RWPE1 (cell line): ENCODE measurements at regions not wholly inside any gene's neighbourhood (a gene's known extent, or its start where the extent isn't known, plus 50 kb on each side); places are given as distances from the start of the nearest gene placed in this dataset.

Experiments
- CTCF ChIA-PET: fragments of 350-600 bp; sonication (Branson Sonifier 250); formaldehyde crosslinking; extraction: SDS; loops from one replicate; lab custom pipeline; 2021; lab: Yijun Ruan, JAX
- POLR2A ChIA-PET: fragments of 400-600 bp; formaldehyde crosslinking; extraction: SDS; loops from one replicate; lab custom pipeline; 2020; ENCODE audit warnings: antibody characterized with exemption; ENCODE audit not compliant: low non-redundant PET; lab: Yijun Ruan, JAX
- DNase-seq: peaks from one replicate; pipeline ENCODE4 v3.0.0; 2012; ENCODE audit warnings: low spot score
- H3K27ac ChIP-seq: fragments of 450-650 bp; 2 replicates; pipeline ENCODE4 v1.5.1; 2017
- TF ChIP-seq, protein P1 (sequence below): fragments of 450-650 bp; conservative IDR thresholded peaks from 2 replicates; pipeline ENCODE4 v1.5.1; 2017; ENCODE audit warnings: low read depth, mild to moderate bottlenecking

DNA sequence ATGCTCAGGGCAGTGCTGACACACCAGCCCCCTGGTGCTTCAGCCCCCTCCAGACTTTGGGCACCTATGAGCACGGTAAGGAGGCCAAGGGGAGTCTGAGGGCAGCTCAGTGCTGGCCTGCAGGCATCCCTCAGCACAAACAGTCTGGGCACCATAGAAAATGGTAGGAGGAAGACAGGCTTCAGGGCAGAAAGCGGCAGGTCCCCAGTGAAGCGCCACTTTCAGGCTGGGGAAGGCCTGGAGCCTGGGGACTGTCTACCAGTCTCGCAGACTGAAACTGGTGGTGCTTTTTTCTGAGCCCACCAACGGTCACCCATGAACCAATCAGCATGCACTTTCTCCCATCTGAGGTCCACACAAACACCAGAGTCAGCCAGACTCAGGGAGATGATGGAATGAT, 1074.7 kb downstream of the PCDH18 start:
- CTCF ChIA-PET = no interaction called here
- no peak overlapping the region for H3K27ac ChIP-seq
- POLR2A ChIA-PET = no interaction called here
- TF ChIP-seq, protein P1, sequence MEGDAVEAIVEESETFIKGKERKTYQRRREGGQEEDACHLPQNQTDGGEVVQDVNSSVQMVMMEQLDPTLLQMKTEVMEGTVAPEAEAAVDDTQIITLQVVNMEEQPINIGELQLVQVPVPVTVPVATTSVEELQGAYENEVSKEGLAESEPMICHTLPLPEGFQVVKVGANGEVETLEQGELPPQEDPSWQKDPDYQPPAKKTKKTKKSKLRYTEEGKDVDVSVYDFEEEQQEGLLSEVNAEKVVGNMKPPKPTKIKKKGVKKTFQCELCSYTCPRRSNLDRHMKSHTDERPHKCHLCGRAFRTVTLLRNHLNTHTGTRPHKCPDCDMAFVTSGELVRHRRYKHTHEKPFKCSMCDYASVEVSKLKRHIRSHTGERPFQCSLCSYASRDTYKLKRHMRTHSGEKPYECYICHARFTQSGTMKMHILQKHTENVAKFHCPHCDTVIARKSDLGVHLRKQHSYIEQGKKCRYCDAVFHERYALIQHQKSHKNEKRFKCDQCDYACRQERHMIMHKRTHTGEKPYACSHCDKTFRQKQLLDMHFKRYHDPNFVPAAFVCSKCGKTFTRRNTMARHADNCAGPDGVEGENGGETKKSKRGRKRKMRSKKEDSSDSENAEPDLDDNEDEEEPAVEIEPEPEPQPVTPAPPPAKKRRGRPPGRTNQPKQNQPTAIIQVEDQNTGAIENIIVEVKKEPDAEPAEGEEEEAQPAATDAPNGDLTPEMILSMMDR = no peak
- no peak for DNase-seq

DNA sequence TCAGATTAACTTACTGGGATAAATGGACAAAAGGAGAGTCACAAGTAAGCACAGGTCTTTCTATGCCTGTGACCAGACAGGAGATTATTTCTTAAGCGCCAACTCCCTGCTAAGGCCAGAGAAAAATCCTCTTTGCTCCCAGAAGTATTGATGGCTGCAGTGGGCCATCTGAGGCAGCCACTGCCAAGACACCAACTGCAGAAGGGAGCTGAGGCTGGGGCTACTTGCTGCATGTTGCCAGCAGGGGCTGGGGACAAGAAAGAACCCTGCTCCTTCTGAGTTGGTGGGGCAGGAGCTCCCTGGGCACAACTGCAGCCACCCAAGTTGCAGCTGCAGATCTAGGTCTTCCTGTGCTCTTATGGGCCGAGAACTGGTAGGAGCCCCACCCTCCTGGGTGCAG, 1075.3 kb downstream of the PCDH18 start:
- H3K27ac ChIP-seq = no peak overlapping the region
- DNase-seq = no peak
- TF ChIP-seq, protein P1 = no peak
- ChIA-PET CTCF (no interaction called here), POLR2A (no interaction called here)

DNA sequence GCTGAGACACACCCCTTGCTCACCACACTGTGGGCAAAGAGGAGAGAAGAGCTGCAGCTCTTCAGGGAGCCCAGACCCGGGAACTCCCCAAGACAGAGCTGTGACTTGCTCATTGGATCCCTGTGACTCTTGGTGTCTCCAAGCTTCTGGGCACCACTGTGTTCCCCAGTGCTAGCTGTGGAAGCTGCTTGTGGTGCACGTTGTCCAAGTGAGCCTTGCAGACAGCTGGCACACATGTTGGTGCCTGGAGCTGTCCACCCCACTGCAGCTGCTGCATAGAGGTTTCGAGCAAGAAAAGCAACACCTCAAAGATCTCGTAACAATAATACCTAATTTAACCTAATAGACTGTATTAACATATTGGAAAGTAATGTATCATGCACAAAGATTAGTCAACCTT, 1089.3 kb downstream of the PCDH18 start:
- ChIA-PET POLR2A (no interaction called here), CTCF (no interaction called here)

DNA sequence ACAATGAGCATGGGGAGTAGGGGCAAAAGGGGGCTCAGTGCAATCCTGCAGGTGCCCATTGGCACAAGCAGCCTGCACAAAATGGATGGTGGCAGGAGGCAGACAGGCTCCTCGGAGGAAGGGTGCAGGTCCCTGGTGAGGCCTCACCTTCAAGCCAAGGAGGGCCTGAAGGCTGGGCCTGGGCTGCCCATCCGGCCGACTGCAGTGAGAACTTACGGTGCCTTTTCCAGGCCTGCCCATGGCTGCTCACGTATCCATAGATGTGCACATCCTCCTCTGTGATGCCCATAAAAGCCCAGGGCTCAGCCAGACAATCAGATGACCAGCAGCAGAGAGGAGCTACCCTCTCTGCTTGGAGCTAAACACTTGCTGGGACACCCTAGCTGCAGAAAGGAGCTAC, 1089.8 kb downstream of the PCDH18 start:
- H3K27ac ChIP-seq = no peak overlapping the region
- DNase-seq = no peak
- TF ChIP-seq, protein P1 = no peak
- CTCF ChIA-PET = no interaction called here
- POLR2A ChIA-PET = no interaction called here

More for the DNA sequence above, 1089.3 kb downstream of the PCDH18 start:
- no peak for DNase-seq
- no peak overlapping the region for H3K27ac ChIP-seq
- TF ChIP-seq, protein P1 = no peak

DNA sequence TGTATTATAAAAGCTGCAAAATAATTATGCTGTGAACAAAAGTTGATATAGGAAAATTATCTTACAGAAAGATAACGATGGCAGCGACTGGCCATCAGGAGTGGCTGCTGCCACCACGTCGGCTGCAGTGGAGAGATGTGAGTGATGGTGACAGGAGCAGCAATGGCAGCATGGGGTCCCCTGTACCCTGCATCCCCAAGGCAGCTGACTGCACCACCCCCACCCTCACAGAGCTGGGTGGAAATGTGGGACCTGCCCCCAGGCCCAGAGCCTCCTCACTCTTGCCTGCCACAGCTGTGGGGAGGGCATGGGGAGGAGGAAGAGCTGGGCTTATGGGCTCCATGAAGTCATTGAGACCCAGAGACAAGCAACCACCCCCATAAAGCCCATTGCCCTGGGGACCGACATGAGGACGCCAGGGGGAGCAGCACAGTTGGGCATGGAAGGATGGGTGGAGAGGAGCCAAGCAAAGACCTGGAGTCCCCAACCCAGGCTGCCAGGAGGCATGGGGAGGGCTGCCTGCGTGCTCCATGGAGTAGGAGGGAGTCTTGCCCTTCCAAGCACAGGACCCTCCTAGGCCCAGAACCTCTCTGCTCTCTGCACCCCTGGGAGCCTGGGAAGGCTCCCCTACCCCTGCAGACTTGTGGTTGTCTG, 1090.5 kb downstream of the PCDH18 start:
- CTCF ChIA-PET = no interaction called here
- no peak overlapping the region for H3K27ac ChIP-seq
- TF ChIP-seq, protein P1 = no peak
- POLR2A ChIA-PET = no interaction called here
- DNase-seq = no peak

DNA sequence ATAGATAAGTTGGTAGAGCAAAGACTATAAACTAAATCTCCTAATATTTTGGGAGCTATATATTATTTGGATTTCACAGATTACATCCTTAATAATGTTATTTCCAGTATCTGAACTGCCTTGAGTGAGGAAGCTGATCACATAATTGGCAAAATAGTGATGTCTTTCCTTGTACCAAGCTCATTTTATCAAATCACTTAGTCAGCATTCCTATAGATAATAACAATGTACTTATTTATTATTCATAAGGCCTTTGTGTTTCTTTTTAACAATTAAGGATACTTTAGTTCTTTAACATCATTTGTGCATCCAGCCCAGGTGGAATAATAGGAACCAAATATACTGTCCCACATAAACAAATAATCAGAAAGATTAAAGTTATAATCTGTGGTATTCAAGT, 1093.6 kb downstream of the PCDH18 start:
- no peak overlapping the region for H3K27ac ChIP-seq
- CTCF ChIA-PET = no interaction called here
- TF ChIP-seq, protein P1 = no peak
- no peak for DNase-seq
- POLR2A ChIA-PET = no interaction called here
